ENCODE measurements at regions not wholly inside any gene's neighbourhood (a gene's known extent, or its start where the extent isn't known, plus 50 kb on each side); places are given as distances from the start of the nearest gene placed in this dataset.
"Not testable (repeated sequence)": the region's sequence is repeated elsewhere in the genome, so short reads cannot be mapped to it uniquely, and the experiment has no call there.

DNA sequence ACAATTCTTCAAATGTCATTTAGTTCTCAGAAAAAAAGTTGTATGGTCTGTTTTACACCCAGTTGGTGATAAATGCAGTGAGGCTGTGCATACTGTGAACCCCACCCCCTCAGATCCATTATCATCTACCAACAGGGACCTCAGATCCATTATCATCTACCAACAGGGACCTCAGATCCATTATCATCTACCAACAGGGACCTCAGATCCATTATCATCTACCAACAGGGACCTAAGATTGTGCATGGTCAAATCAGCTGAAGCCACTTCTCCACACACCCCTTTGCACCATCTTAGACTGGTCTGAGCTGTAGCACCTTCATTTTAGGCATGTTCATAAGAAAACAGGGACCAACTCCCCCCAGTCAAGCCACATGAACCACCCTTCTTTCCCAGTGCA, 358.4 kb downstream of the FBXW7 start:
- TF ChIP-seq, protein P1, sequence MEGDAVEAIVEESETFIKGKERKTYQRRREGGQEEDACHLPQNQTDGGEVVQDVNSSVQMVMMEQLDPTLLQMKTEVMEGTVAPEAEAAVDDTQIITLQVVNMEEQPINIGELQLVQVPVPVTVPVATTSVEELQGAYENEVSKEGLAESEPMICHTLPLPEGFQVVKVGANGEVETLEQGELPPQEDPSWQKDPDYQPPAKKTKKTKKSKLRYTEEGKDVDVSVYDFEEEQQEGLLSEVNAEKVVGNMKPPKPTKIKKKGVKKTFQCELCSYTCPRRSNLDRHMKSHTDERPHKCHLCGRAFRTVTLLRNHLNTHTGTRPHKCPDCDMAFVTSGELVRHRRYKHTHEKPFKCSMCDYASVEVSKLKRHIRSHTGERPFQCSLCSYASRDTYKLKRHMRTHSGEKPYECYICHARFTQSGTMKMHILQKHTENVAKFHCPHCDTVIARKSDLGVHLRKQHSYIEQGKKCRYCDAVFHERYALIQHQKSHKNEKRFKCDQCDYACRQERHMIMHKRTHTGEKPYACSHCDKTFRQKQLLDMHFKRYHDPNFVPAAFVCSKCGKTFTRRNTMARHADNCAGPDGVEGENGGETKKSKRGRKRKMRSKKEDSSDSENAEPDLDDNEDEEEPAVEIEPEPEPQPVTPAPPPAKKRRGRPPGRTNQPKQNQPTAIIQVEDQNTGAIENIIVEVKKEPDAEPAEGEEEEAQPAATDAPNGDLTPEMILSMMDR (IDR thresholded peaks at IDR 0.05; ENCODE audit: low read length), result not testable (repeated sequence)
- not testable (repeated sequence) for TF ChIP-seq EZH2 (optimal IDR thresholded peaks at IDR 0.05; ENCODE audit: low read depth, low read length); EZH2phosphoT487 (IDR thresholded peaks at IDR 0.05; ENCODE audit: low read length)
